ENCODE measurements at regions not wholly inside any gene's neighbourhood (a gene's known extent, or its start where the extent isn't known, plus 50 kb on each side); places are given as distances from the start of the nearest gene placed in this dataset.

- no peak overlapping the region for H3K4me3 ChIP-seq (ENCODE audit: low read length)
- H3K9ac ChIP-seq (ENCODE audit: extremely low read depth, low read length, poor library complexity, severe bottlenecking) = no peak overlapping the region
- Mint-ChIP-seq H3K4me3 (no peak overlapping the region), H3K9me3 (peaks cover 25% of the 10 kb centered on the region), H3K4me1 (peaks cover 18% of the 10 kb centered on the region), H3K27me3 (ENCODE audit: insufficient read depth) (peaks cover 14% of the 10 kb centered on the region), H3K27ac (no peak overlapping the region), H3K36me3 (ENCODE audit: low read depth) (no peaks in the 10 kb centered on the region)
- peaks cover 18% of the 10 kb centered on the region for H3K9me3 ChIP-seq (ENCODE audit: control insufficient read depth, low read length)
- no peak overlapping the region for H3K27ac ChIP-seq (ENCODE audit: low read depth, low read length)
- no peak for DNase-seq
- TF ChIP-seq, protein P1, sequence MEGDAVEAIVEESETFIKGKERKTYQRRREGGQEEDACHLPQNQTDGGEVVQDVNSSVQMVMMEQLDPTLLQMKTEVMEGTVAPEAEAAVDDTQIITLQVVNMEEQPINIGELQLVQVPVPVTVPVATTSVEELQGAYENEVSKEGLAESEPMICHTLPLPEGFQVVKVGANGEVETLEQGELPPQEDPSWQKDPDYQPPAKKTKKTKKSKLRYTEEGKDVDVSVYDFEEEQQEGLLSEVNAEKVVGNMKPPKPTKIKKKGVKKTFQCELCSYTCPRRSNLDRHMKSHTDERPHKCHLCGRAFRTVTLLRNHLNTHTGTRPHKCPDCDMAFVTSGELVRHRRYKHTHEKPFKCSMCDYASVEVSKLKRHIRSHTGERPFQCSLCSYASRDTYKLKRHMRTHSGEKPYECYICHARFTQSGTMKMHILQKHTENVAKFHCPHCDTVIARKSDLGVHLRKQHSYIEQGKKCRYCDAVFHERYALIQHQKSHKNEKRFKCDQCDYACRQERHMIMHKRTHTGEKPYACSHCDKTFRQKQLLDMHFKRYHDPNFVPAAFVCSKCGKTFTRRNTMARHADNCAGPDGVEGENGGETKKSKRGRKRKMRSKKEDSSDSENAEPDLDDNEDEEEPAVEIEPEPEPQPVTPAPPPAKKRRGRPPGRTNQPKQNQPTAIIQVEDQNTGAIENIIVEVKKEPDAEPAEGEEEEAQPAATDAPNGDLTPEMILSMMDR (conservative IDR thresholded peaks at IDR 0.05) = no peak
- peaks cover 11% of the 10 kb centered on the region for H3K4me1 ChIP-seq (ENCODE audit: control insufficient read depth, insufficient read depth, low read length)
- H3K36me3 ChIP-seq (ENCODE audit: control insufficient read depth, insufficient read depth, low read length) = no peaks in the 10 kb centered on the region
- H3K27me3 ChIP-seq (ENCODE audit: control insufficient read depth, insufficient read depth, low read length, poor library complexity, severe bottlenecking) = no peaks in the 10 kb centered on the region
Measured at GRCh38 chr12:94039199-94039840, 109.1 kb upstream of the PLXNC1 start.

- peaks cover 19% of the 10 kb centered on the region for H3K9me3 Mint-ChIP-seq
- H3K36me3 Mint-ChIP-seq (ENCODE audit: low read depth) = no peaks in the 10 kb centered on the region
- 95 to 100% methylated on average over 5 of the region's 5 CpGs for WGBS, 2 experiments (ENCODE audit: insufficient coverage in 1 of 2, insufficient read length in 1 of 2)
- TF ChIP-seq, protein P1 (conservative IDR thresholded peaks at IDR 0.05) = no peak
- H3K4me1 Mint-ChIP-seq = peaks cover 18% of the 10 kb centered on the region
- Histone ChIP-seq H3K9me3 (ENCODE audit: control insufficient read depth, low read length) (peaks cover 13% of the 10 kb centered on the region), H3K4me3 (ENCODE audit: low read length) (no peak overlapping the region), H3K9ac (ENCODE audit: extremely low read depth, low read length, poor library complexity, severe bottlenecking) (no peak overlapping the region), H3K36me3 (ENCODE audit: control insufficient read depth, insufficient read depth, low read length) (no peaks in the 10 kb centered on the region), H3K27ac (ENCODE audit: low read depth, low read length) (no peak overlapping the region), H3K4me1 (ENCODE audit: control insufficient read depth, insufficient read depth, low read length) (peaks cover 11% of the 10 kb centered on the region), H3K27me3 (ENCODE audit: control insufficient read depth, insufficient read depth, low read length, poor library complexity, severe bottlenecking) (no peaks in the 10 kb centered on the region)
- H3K4me3 Mint-ChIP-seq = no peak overlapping the region
- H3K27ac Mint-ChIP-seq = no peak overlapping the region
- H3K27me3 Mint-ChIP-seq (ENCODE audit: insufficient read depth) = peaks cover 17% of the 10 kb centered on the region
- no peak for DNase-seq
Measured at GRCh38 chr12:94039914-94040313, 108.5 kb upstream of the PLXNC1 start.

- Histone ChIP-seq H3K9ac (ENCODE audit: extremely low read depth, low read length, poor library complexity, severe bottlenecking) (no peak overlapping the region), H3K27ac (ENCODE audit: low read depth, low read length) (peak overlapping the region; percentile 39), H3K36me3 (ENCODE audit: control insufficient read depth, insufficient read depth, low read length) (no peaks in the 10 kb centered on the region), H3K4me1 (ENCODE audit: control insufficient read depth, insufficient read depth, low read length) (peaks cover 11% of the 10 kb centered on the region), H3K9me3 (ENCODE audit: control insufficient read depth, low read length) (peaks cover 13% of the 10 kb centered on the region), H3K27me3 (ENCODE audit: control insufficient read depth, insufficient read depth, low read length, poor library complexity, severe bottlenecking) (no peaks in the 10 kb centered on the region), H3K4me3 (ENCODE audit: low read length) (no peak overlapping the region)
- H3K9me3 Mint-ChIP-seq = peaks cover 8% of the 10 kb centered on the region
- H3K4me3 Mint-ChIP-seq = no peak overlapping the region
- peak; percentile 69 for DNase-seq
- TF ChIP-seq, protein P1 (conservative IDR thresholded peaks at IDR 0.05) = no peak
- H3K27ac Mint-ChIP-seq = no peak overlapping the region
- WGBS, 2 experiments (ENCODE audit: insufficient coverage in 1 of 2, insufficient read length in 1 of 2) = 33 to 61% methylated on average over 1 to 3 of the region's 3 CpGs
- peaks cover 23% of the 10 kb centered on the region for H3K27me3 Mint-ChIP-seq (ENCODE audit: insufficient read depth)
- H3K36me3 Mint-ChIP-seq (ENCODE audit: low read depth) = no peaks in the 10 kb centered on the region
- peaks cover 18% of the 10 kb centered on the region for H3K4me1 Mint-ChIP-seq
Measured at GRCh38 chr12:94041850-94042249, 106.5 kb upstream of the PLXNC1 start.

Measured in endodermal cell (in vitro differentiated cells).